Superior temporal gyrus (tissue), 1 donor: ENCODE measurements at regions not wholly inside any gene's neighbourhood (a gene's known extent, or its start where the extent isn't known, plus 50 kb on each side); places are given as distances from the start of the nearest gene placed in this dataset.
A peak's percentile ranks its signal among the peaks of the same experiment; 100 is the strongest.

Source experiments
- DNase-seq: peaks from one replicate; pipeline ENCODE4 v3.0.0-alpha.2; 2016; ENCODE audit errors: extremely low spot score

- DNase-seq = no peak
These were observed 51.3 kb upstream of the EIF2S2 start for GRCh38 chr20:34163307-34163706.

GRCh38 chr20:34164381-34164984 lies 52.4 kb upstream of the EIF2S2 start:
- no peak for DNase-seq

GRCh38 chr20:34165018-34165619 lies 53.1 kb upstream of the EIF2S2 start:
- DNase-seq = no peak

- no peak for DNase-seq
These were observed 59.6 kb upstream of the EIF2S2 start for GRCh38 chr20:34171640-34172039.

- DNase-seq = no peak
These were observed 60.9 kb upstream of the EIF2S2 start for GRCh38 chr20:34172926-34173325.

- no peak for DNase-seq
These were observed 63.0 kb upstream of the EIF2S2 start for GRCh38 chr20:34175079-34175478.

GRCh38 chr20:34175879-34176278 lies 63.8 kb upstream of the EIF2S2 start:
- DNase-seq = no peak

GRCh38 chr20:34177052-34177451 lies 64.2 kb upstream of the ASIP start:
- DNase-seq = no peak

- no peak for DNase-seq
These were observed 61.4 kb upstream of the ASIP start for GRCh38 chr20:34179637-34180360.

GRCh38 chr20:34180460-34181120 lies 60.6 kb upstream of the ASIP start:
- DNase-seq = no peak

- DNase-seq = no peak
These were observed 59.7 kb upstream of the ASIP start for GRCh38 chr20:34181484-34181883.

- DNase-seq = no peak
These were observed 55.2 kb upstream of the ASIP start for GRCh38 chr20:34185766-34186620.

GRCh38 chr20:34189572-34190163 lies 51.6 kb upstream of the ASIP start:
- no peak for DNase-seq

GRCh38 chr20:34190262-34190661 lies 51.0 kb upstream of the ASIP start:
- DNase-seq = no peak

GRCh38 chr20:34190679-34191090 lies 50.5 kb upstream of the ASIP start:
- DNase-seq = peak; percentile 82
